ENCODE measurements at regions not wholly inside any gene's neighbourhood (a gene's known extent, or its start where the extent isn't known, plus 50 kb on each side); places are given as distances from the start of the nearest gene placed in this dataset.
A peak's percentile ranks its signal among the peaks of the same experiment; 100 is the strongest.

GRCh38 chr16:86078121-86078600 is 179.2 kb downstream of the IRF8 start:
- peak; percentile 1 for DNase-seq

- DNase-seq = peak; percentile 0
These were observed 179.7 kb downstream of the IRF8 start for GRCh38 chr16:86078711-86079110.

GRCh38 chr16:86079255-86079885 is 180.4 kb downstream of the IRF8 start:
- peak; percentile 1 for DNase-seq

- peak; percentile 1 for DNase-seq
These were observed 181.3 kb downstream of the IRF8 start for GRCh38 chr16:86080131-86080875.

GRCh38 chr16:86080982-86081381 is 182.0 kb downstream of the IRF8 start:
- no peak for DNase-seq

- DNase-seq = no peak
These were observed 183.6 kb downstream of the IRF8 start for GRCh38 chr16:86082418-86083030.

GRCh38 chr16:86083382-86084002 is 184.5 kb downstream of the IRF8 start:
- no peak for DNase-seq

GRCh38 chr16:86085161-86085611 is 186.2 kb downstream of the IRF8 start:
- no peak for DNase-seq

GRCh38 chr16:86085795-86086194 is 186.8 kb downstream of the IRF8 start:
- DNase-seq = no peak

GRCh38 chr16:86086471-86086870 is 187.5 kb downstream of the IRF8 start:
- no peak for DNase-seq

GRCh38 chr16:86087011-86087895 is 188.3 kb downstream of the IRF8 start:
- no peak for DNase-seq

GRCh38 chr16:86087896-86088230 is 188.9 kb downstream of the IRF8 start:
- no peak for DNase-seq

- peak; percentile 1 for DNase-seq
These were observed 189.3 kb downstream of the IRF8 start for GRCh38 chr16:86088287-86088686.

GRCh38 chr16:86088816-86089215 is 189.9 kb downstream of the IRF8 start:
- no peak for DNase-seq

- DNase-seq = no peak
These were observed 190.5 kb downstream of the IRF8 start for GRCh38 chr16:86089334-86089900.

GRCh38 chr16:86089991-86090390 is 191.0 kb downstream of the IRF8 start:
- no peak for DNase-seq

GRCh38 chr16:86090461-86091170 is 191.7 kb downstream of the IRF8 start:
- DNase-seq = no peak

- no peak for DNase-seq
These were observed 193.0 kb downstream of the IRF8 start for GRCh38 chr16:86091976-86092375.

GRCh38 chr16:86092586-86093480 is 193.9 kb downstream of the IRF8 start:
- no peak for DNase-seq

Measured in activated CD8-positive, alpha-beta memory T cell treated with anti-CD3 and anti-CD28 coated beads, Interleukin-2, amount 50 U/mL, for 4 hours (primary cell).